ENCODE measurements at regions not wholly inside any gene's neighbourhood (a gene's known extent, or its start where the extent isn't known, plus 50 kb on each side); places are given as distances from the start of the nearest gene placed in this dataset.

- Histone ChIP-seq H3K4me1 (no peaks in the 10 kb centered on the region), H3K9me3 (no peaks in the 10 kb centered on the region), H3K4me2 (no peak overlapping the region), H3K4me3 (no peak overlapping the region), H3K9ac (no peak overlapping the region), H3K36me3 (no peaks in the 10 kb centered on the region), H4K20me1 (no peaks in the 10 kb centered on the region), H3K27ac (no peak overlapping the region), H3K27me3 (no peaks in the 10 kb centered on the region)
- TF ChIP-seq Cebpa-rat (IDR thresholded peaks at IDR 0.05), result no peak
Measured at GRCh38 chr20:4584510-4584909, 101.7 kb upstream of the PRNP start.

GRCh38 chr20:4581838-4582237, 104.4 kb upstream of the PRNP start:
- no peaks in the 10 kb centered on the region for H3K9me3 ChIP-seq
- no peak overlapping the region for H3K4me3 ChIP-seq
- no peak overlapping the region for H3K4me2 ChIP-seq
- H3K9ac ChIP-seq, result no peak overlapping the region
- no peak for TF ChIP-seq Cebpa-rat (IDR thresholded peaks at IDR 0.05)
- no peaks in the 10 kb centered on the region for H4K20me1 ChIP-seq
- no peaks in the 10 kb centered on the region for H3K36me3 ChIP-seq
- no peak overlapping the region for H3K27ac ChIP-seq
- no peaks in the 10 kb centered on the region for H3K4me1 ChIP-seq
- H3K27me3 ChIP-seq, result no peaks in the 10 kb centered on the region

GRCh38 chr20:4578375-4578774, 107.9 kb upstream of the PRNP start:
- Histone ChIP-seq H4K20me1 (no peaks in the 10 kb centered on the region), H3K27me3 (no peaks in the 10 kb centered on the region), H3K4me2 (no peak overlapping the region), H3K4me1 (no peaks in the 10 kb centered on the region), H3K9me3 (no peaks in the 10 kb centered on the region), H3K36me3 (no peaks in the 10 kb centered on the region), H3K9ac (no peak overlapping the region), H3K4me3 (no peak overlapping the region), H3K27ac (no peak overlapping the region)
- no peak for TF ChIP-seq Cebpa-rat (IDR thresholded peaks at IDR 0.05)

GRCh38 chr20:4574356-4574690, 111.9 kb upstream of the PRNP start:
- H3K36me3 ChIP-seq, result no peaks in the 10 kb centered on the region
- no peak for TF ChIP-seq Cebpa-rat (IDR thresholded peaks at IDR 0.05)
- H3K4me1 ChIP-seq, result no peaks in the 10 kb centered on the region
- H3K4me3 ChIP-seq, result no peak overlapping the region
- no peaks in the 10 kb centered on the region for H3K27me3 ChIP-seq
- H3K9me3 ChIP-seq, result no peaks in the 10 kb centered on the region
- no peak overlapping the region for H3K4me2 ChIP-seq
- H3K27ac ChIP-seq, result no peak overlapping the region
- no peak overlapping the region for H3K9ac ChIP-seq
- H4K20me1 ChIP-seq, result no peaks in the 10 kb centered on the region

- Histone ChIP-seq H3K36me3 (no peaks in the 10 kb centered on the region), H3K4me1 (no peaks in the 10 kb centered on the region), H3K4me3 (no peak overlapping the region), H3K27ac (no peak overlapping the region), H3K4me2 (no peak overlapping the region), H3K27me3 (no peaks in the 10 kb centered on the region), H3K9ac (no peak overlapping the region), H4K20me1 (no peaks in the 10 kb centered on the region), H3K9me3 (no peaks in the 10 kb centered on the region)
- TF ChIP-seq Cebpa-rat (IDR thresholded peaks at IDR 0.05), result no peak
Measured at GRCh38 chr20:4573564-4574355, 112.5 kb upstream of the PRNP start.

GRCh38 chr20:4571759-4572531, 114.3 kb upstream of the PRNP start:
- H3K27ac ChIP-seq, result no peak overlapping the region
- no peaks in the 10 kb centered on the region for H3K4me1 ChIP-seq
- no peak overlapping the region for H3K4me3 ChIP-seq

GRCh38 chr20:4569865-4570264, 116.4 kb upstream of the PRNP start:
- H3K9ac ChIP-seq, result no peak overlapping the region
- no peak overlapping the region for H3K4me2 ChIP-seq
- H3K4me1 ChIP-seq, result no peaks in the 10 kb centered on the region
- no peak overlapping the region for H3K27ac ChIP-seq
- H3K36me3 ChIP-seq, result no peaks in the 10 kb centered on the region
- TF ChIP-seq Cebpa-rat (IDR thresholded peaks at IDR 0.05), result no peak
- H3K9me3 ChIP-seq, result no peaks in the 10 kb centered on the region
- no peaks in the 10 kb centered on the region for H3K27me3 ChIP-seq
- H4K20me1 ChIP-seq, result no peaks in the 10 kb centered on the region
- H3K4me3 ChIP-seq, result no peak overlapping the region

More at GRCh38 chr20:4571759-4572531, 114.3 kb upstream of the PRNP start:
- H3K4me2 ChIP-seq, result no peak overlapping the region
- H4K20me1 ChIP-seq, result no peaks in the 10 kb centered on the region
- no peaks in the 10 kb centered on the region for H3K9me3 ChIP-seq
- H3K36me3 ChIP-seq, result no peaks in the 10 kb centered on the region
- no peak overlapping the region for H3K9ac ChIP-seq
- no peaks in the 10 kb centered on the region for H3K27me3 ChIP-seq
- TF ChIP-seq Cebpa-rat (IDR thresholded peaks at IDR 0.05), result no peak

- Histone ChIP-seq H3K4me3 (no peak overlapping the region), H3K4me1 (no peaks in the 10 kb centered on the region), H3K36me3 (no peaks in the 10 kb centered on the region), H4K20me1 (no peaks in the 10 kb centered on the region), H3K27ac (no peak overlapping the region), H3K9me3 (no peaks in the 10 kb centered on the region), H3K9ac (no peak overlapping the region), H3K27me3 (no peaks in the 10 kb centered on the region), H3K4me2 (no peak overlapping the region)
- no peak for TF ChIP-seq Cebpa-rat (IDR thresholded peaks at IDR 0.05)
Measured at GRCh38 chr20:4569092-4569491, 117.2 kb upstream of the PRNP start.

- TF ChIP-seq Cebpa-rat (IDR thresholded peaks at IDR 0.05), result no peak
- H4K20me1 ChIP-seq, result no peaks in the 10 kb centered on the region
- H3K4me2 ChIP-seq, result no peak overlapping the region
- H3K4me1 ChIP-seq, result no peaks in the 10 kb centered on the region
- H3K27me3 ChIP-seq, result no peaks in the 10 kb centered on the region
- no peak overlapping the region for H3K27ac ChIP-seq
- no peak overlapping the region for H3K4me3 ChIP-seq
- H3K9ac ChIP-seq, result no peak overlapping the region
- H3K36me3 ChIP-seq, result no peaks in the 10 kb centered on the region
- no peaks in the 10 kb centered on the region for H3K9me3 ChIP-seq
Measured at GRCh38 chr20:4568361-4568959, 117.8 kb upstream of the PRNP start.

GRCh38 chr20:4567170-4567569, 119.1 kb upstream of the PRNP start:
- H3K27ac ChIP-seq, result no peak overlapping the region
- H3K4me3 ChIP-seq, result no peak overlapping the region
- H3K9me3 ChIP-seq, result no peaks in the 10 kb centered on the region
- no peaks in the 10 kb centered on the region for H3K27me3 ChIP-seq
- H3K36me3 ChIP-seq, result no peaks in the 10 kb centered on the region
- no peaks in the 10 kb centered on the region for H4K20me1 ChIP-seq
- TF ChIP-seq Cebpa-rat (IDR thresholded peaks at IDR 0.05), result no peak
- no peaks in the 10 kb centered on the region for H3K4me1 ChIP-seq
- no peak overlapping the region for H3K9ac ChIP-seq
- H3K4me2 ChIP-seq, result no peak overlapping the region

All from BLaER1 (cell line).